GM20431 (cell line): ENCODE measurements at regions not wholly inside any gene's neighbourhood (a gene's known extent, or its start where the extent isn't known, plus 50 kb on each side); places are given as distances from the start of the nearest gene placed in this dataset.

Experiments
- in situ Hi-C: fragments of 300-500 bp; cut with MseI, MboI; formaldehyde crosslinking; loops from one replicate; pipeline ENCODE4 v1.15.0; 2020; ENCODE audit warnings: low sequenced_read_pairs; ENCODE audit not compliant: unreplicated experiment

- in situ Hi-C loops, result no loop called here
These were observed 426.7 kb downstream of the NPHP4 start for GRCh38 chr1:5565281-5566125.

DNA sequence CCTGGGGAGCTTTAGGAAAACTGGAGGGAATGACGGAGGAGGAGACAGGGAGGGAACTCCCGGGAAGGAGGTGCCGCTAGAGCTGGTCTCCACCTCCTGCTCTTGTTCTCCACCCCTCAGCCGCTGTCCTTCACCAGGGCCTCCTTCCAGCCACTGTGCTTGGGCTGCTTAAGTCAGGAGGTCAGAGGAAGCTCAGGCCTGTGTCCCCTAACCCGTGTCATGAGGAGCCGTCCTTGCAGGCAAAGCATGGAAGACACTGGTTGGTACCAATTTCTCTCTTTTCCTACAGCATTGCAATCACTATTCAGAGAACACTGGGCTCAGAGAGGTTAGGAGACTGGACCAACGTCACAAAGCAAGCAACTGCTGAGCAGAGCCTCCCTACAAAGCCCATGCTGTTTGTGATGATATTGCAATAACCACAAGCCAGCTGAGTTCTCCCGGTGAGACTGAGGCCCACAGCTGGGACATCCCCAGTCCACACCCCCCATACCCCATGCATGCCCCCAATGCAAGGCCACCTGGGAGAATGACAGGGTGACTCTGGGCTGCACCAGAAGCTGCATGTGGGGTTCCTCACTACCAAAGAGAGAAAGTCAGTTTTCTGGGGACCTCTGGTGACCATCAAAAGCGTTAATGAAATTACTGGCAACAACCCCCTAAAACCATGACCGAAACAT is 427.5 kb downstream of the NPHP4 start:
- in situ Hi-C loops, result no loop called here

DNA sequence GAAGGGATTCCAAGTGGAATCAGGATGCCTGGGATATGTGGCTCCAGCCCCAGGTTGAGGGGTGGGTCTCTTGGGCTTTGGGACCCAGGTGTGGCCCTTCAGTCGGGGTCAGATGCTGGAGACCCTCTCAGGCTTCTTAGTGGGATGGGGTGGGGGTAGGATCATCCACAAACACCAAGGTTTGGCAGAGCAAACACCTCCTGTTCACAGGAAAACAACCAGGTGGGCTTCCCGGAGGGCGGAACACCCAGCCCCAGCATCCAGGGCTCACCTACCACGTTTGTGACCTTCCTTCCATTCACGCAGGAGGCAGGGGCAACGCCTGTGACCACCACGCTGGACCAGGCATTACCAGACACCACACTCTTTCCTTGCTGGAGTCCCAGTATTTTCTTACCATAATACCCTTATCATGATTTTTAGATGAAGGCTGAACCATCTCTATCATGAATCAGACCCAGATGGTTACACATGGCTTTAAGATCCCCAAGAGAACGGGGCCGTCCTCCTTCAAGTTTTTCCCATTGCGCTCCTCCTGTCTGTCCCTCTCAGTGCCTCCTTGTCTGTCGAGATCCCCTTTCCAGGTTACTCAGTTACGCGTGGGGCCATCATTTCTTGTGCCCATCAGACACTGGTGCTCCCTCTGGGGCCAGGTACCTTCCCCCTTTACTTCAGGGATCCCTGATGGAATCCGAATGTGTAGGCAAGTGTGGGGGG is 428.2 kb downstream of the NPHP4 start:
- in situ Hi-C loops, result no loop called here

GRCh38 chr1:5562769-5563168 is 429.5 kb downstream of the NPHP4 start:
- in situ Hi-C loops, result no loop called here

GRCh38 chr1:5562331-5562730 is 429.9 kb downstream of the NPHP4 start:
- in situ Hi-C loops, result no loop called here

GRCh38 chr1:5559078-5559477 is 433.1 kb downstream of the NPHP4 start:
- in situ Hi-C loops, result no loop called here

DNA sequence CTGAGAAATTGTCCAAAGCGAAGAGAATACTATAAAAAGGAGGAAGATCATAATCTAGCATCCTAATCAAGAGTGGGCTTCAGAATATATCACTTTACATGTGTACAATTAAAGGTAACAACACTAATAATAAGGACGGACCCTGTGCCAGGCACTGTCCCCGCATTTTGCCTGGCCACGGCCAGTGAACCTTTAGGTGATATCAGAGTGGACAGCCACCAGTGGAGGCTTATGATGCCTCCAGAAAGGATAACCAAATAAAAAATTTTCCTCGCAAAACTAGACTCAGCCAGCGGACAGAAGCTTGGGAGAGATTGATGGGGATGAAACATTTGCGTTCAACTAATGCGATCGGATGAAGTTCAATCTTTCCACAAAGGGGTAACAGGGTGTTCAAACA is 436.4 kb downstream of the NPHP4 start:
- in situ Hi-C loops, result no loop called here

- in situ Hi-C loops, result no loop called here
These were observed 437.4 kb downstream of the NPHP4 start for GRCh38 chr1:5554784-5555183.

GRCh38 chr1:5554111-5554510 is 438.1 kb downstream of the NPHP4 start:
- in situ Hi-C loops, result no loop called here

DNA sequence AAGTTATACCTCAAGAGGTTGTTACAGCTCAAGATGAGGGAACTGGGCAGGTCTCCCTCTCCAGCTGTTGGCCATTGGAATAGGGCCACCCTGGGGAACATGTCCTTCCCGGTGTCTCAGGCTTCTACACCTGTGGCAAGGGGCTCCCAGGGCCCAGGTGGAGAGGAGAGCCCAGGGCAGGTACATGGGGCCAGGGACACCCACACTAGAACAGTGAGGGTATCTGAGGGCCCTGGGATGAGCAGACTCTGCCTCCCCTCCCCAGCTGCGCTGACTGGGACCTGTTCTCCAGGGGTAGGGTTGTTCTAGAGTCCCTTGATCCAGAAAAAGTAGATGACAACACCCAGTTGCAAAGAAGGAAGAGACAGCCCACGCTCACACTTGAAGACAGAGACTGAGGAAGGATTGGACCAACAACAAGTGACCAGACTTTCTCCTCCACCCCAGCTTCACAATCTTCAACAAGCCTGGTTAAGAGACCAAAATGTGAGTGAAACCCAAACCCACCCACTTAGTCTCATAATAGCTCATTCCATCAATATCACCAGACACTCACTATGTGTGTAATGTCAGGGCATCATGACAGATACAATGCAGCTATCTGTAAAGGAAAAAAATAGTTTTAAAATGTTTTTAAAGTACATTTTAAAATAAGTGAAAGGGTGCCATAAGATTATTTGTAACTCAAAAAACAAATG is 439.3 kb downstream of the NPHP4 start:
- in situ Hi-C loops, result no loop called here

DNA sequence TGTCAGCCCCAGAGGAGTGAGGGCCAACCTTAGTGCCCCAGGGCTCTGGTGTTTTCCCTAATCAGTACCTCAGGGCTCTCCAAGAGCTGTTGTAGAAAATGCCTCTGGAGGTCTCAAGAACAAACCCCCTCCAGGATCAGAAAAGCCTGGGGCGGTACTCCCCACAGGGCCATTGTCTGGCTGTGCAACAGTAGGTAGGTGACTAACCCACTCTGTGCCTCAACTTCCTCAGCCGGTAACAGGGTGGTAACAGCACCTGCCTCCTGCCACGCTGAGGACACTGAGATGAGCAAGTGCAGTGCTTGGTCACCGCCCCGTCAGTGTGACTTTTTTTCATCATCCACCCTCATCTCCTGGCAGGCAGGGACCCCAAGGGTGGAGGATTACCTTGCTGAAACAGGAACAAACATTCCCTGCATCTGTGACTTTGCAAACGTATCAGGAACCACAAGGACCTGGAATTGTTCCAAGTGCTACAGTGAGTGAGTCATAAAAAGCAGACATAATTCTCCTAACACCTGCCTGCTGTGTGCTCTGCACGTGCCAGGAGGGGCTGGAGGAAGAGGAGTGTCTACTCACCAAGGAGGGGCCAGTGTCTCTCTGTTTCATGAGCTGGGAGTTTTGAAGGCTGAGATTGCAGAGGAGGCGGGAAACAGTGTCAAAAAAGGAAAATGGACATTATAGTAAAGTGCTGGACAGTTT is 440.8 kb downstream of the NPHP4 start:
- in situ Hi-C loops, result no loop called here

- in situ Hi-C loops, result no loop called here
These were observed 444.0 kb downstream of the NPHP4 start for GRCh38 chr1:5548266-5548665.

DNA sequence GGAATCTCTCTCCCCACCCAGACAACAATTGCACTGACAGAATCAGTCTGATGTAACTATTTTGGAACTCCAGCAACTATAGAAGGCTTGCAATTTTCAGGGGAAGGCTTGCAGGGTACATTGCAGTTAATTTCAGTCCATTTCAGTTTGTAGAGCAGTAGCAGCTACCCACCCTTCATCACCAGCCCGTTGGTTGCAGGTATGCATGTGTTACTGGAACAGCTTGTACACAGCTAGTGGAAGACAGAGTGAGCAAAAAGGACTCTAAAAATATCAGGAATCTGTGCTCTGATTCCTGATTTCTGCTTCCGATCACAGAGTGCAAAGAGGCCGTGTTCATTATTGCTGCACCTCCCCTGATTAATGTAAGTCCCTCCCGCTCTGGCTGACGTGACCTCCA is 449.0 kb downstream of the NPHP4 start:
- in situ Hi-C loops, result no loop called here

- in situ Hi-C loops, result no loop called here
These were observed 459.4 kb downstream of the NPHP4 start for GRCh38 chr1:5532811-5533210.

DNA sequence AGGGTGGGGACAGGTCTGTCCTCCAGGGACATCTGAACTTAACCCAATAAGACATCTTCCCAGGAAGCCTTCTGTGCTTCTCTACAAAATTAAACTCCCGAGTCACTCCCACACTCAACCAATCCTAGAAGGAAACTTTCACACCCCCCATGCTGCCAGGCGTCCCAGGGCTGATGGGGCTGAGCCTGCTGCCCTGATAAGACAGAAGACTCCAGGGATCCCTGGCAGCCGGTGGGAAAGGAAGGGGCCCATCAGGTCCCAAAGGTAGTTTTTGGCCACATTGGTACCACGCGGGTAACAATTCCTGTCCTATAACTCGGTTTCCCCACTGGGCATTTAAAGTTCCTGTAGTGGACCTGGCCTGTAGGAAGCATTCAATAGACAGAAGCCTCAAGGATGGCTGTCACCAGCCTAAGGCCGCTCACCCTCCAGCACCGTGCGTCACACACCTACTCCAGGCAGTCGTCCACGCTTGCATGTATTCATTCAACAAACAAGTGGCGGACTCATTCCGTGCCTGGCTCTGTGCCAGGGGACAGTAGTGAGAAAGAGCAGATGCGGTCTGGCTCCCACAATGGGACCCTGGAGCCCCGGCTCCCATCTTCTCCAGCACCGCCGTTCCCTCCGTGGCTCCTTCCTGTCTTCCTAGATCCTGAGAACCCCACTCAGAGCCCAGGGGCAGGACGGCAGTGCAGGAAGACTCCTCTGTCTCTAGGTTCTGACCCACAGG is 465.2 kb downstream of the NPHP4 start:
- in situ Hi-C loops, result no loop called here

GRCh38 chr1:5526385-5526750 is 465.9 kb downstream of the NPHP4 start:
- in situ Hi-C loops, result no loop called here

GRCh38 chr1:5525597-5526384 is 466.4 kb downstream of the NPHP4 start:
- in situ Hi-C loops, result no loop called here

DNA sequence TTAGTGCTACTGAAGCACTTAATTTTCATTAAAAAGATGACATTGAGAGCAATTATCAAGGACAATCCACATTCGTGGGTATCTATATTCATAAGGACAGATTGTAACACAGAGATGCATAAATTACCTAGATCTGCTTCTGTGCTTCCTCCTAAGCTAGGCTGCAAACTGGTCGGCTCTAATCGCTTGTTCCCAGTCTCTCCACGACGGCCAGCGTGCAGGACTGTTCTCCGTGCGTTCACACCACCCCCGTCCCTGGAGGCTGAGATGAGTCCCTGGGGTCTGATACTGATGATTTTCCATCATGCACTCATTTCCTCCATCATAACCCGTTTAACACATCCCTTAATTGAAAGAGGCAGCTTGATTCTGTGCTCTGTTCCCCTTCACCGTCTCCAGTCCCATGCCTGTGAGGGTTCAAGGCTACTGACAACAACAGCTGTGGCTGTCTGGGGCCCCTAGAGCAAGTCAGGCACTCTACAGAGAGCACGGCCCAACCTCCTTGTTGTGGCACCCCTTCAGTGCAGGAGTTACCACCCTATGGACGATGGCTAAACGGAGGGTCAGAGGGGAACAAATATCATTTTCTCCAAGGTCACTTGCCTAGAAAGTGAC is 469.6 kb downstream of the NPHP4 start:
- in situ Hi-C loops, result loop anchor here (25.0 kb wide), 2 partner anchors 215 to 390 kb away; no protein-coding TSS in a partner anchor
